Osteocyte (in vitro differentiated cells): ENCODE measurements at regions not wholly inside any gene's neighbourhood (a gene's known extent, or its start where the extent isn't known, plus 50 kb on each side); places are given as distances from the start of the nearest gene placed in this dataset.

Experiments
- DNase-seq: peaks from one replicate; pipeline ENCODE4 v3.0.0; 2021; ENCODE audit warnings: mixed read lengths; ENCODE audit not compliant: unreplicated experiment; ENCODE audit errors: extremely low spot score
- H3K27ac Mint-ChIP-seq: one replicate; pipeline ENCODE4 v1.8.0; 2021; ENCODE audit warnings: mild to moderate bottlenecking, mixed read lengths; ENCODE audit not compliant: unreplicated experiment
- H3K27me3 Mint-ChIP-seq: one replicate; pipeline ENCODE4 v1.8.0; 2021; ENCODE audit warnings: mixed read lengths; ENCODE audit not compliant: unreplicated experiment
- H3K36me3 Mint-ChIP-seq: one replicate; pipeline ENCODE4 v1.8.0; 2021; ENCODE audit warnings: mixed read lengths; ENCODE audit not compliant: unreplicated experiment
- H3K4me1 Mint-ChIP-seq: one replicate; pipeline ENCODE4 v1.8.0; 2021; ENCODE audit warnings: mixed read lengths; ENCODE audit not compliant: unreplicated experiment
- H3K4me3 Mint-ChIP-seq: one replicate; pipeline ENCODE4 v1.8.0; 2021; ENCODE audit warnings: mild to moderate bottlenecking, moderate library complexity, mixed read lengths; ENCODE audit not compliant: unreplicated experiment
- H3K9me3 Mint-ChIP-seq: one replicate; pipeline ENCODE4 v1.8.0; 2021; ENCODE audit warnings: mixed read lengths; ENCODE audit not compliant: unreplicated experiment
- TF ChIP-seq, protein P1 (sequence below): fragments of 200-600 bp; sonication (generic); IDR thresholded peaks from 2 replicates; pipeline ENCODE4 v1.5.0; 2021; ENCODE audit warnings: antibody characterized with exemption, mild to moderate bottlenecking, moderate library complexity

DNA sequence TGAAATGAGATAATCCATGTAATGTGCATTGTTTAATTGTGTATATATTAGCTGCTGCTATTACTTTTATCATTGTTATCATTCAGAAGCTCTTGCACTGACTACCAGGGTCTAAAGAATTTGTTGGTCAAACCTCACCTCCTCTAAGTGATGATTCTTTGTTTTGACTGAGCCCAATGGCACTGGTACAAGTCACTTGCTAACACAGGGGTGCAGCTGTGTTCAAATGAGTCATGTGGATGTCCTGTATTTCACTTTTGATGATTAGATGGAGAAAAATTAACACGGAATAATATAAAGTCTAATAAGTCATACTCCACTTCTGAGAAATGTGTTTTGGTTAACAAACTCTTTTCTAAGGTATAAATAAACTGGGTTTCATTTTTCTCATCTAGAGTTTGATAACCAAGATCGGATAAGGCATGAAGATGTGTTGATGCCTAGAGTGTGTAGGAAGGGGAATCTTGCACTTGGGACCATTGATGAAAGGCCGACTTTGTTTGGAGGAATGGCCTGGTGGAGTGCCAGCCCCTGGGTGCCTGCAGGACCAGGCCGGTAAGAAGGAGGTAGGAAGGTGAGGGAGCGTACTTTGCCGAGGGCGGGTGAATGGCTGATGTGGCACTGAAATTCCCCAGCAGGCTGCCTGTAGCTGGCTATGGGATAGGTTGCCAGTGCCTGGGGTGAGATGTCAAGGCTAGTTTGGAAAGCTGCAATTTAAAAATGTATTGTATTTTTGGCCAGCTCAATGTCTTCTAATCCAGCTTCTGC, 244.7 kb upstream of the ZPLD1 start:
- Mint-ChIP-seq H3K27me3 (no peaks in the 10 kb centered on the region), H3K4me3 (no peak overlapping the region), H3K36me3 (no peaks in the 10 kb centered on the region), H3K4me1 (peaks cover 4% of the 10 kb centered on the region), H3K9me3 (no peaks in the 10 kb centered on the region), H3K27ac (no peak overlapping the region)
- TF ChIP-seq, protein P1, sequence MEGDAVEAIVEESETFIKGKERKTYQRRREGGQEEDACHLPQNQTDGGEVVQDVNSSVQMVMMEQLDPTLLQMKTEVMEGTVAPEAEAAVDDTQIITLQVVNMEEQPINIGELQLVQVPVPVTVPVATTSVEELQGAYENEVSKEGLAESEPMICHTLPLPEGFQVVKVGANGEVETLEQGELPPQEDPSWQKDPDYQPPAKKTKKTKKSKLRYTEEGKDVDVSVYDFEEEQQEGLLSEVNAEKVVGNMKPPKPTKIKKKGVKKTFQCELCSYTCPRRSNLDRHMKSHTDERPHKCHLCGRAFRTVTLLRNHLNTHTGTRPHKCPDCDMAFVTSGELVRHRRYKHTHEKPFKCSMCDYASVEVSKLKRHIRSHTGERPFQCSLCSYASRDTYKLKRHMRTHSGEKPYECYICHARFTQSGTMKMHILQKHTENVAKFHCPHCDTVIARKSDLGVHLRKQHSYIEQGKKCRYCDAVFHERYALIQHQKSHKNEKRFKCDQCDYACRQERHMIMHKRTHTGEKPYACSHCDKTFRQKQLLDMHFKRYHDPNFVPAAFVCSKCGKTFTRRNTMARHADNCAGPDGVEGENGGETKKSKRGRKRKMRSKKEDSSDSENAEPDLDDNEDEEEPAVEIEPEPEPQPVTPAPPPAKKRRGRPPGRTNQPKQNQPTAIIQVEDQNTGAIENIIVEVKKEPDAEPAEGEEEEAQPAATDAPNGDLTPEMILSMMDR, result no peak
- DNase-seq, result no peak

DNA sequence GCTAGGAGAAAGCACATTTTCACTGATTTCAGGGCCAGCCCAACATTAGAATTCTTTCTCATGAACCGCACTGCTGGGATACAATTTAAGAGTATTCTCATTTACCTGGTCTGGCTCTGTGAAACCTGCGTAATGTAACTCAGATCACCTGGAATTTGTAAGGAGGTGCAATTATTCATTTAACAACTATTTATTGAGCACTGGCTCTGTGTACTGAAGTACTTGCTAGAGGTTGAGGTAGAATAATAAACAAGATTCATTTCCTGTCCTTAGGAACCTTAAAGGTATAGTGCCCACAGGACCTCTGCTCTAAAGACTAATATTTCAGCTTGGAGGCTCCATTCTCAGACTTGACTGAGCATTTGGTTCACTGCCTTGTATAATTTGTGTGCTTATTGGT, 242.2 kb upstream of the ZPLD1 start:
- Mint-ChIP-seq H3K27ac (no peak overlapping the region), H3K36me3 (no peaks in the 10 kb centered on the region), H3K4me1 (peaks cover 7% of the 10 kb centered on the region), H3K9me3 (no peaks in the 10 kb centered on the region), H3K27me3 (no peaks in the 10 kb centered on the region), H3K4me3 (no peak overlapping the region)
- TF ChIP-seq, protein P1, result no peak
- DNase-seq, result no peak

DNA sequence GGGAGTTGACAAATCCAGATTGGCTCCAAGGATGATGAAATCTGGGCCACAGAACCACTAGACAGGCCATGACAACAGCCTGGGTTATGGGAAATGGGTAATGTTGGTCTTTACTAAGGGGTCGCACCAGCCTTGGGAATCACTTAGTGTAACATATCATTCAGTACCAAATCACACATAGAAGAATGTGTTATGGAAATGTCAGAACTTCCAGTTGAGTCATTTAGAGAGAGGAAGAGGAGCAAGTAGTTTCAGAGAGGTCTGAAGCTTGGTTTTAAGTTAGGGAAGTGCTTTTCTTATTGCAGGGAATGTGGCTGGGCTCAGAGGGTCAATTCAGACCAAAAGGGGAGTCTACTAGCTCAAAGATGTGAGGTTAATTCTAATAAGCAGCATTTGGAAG, 241.6 kb upstream of the ZPLD1 start:
- H3K9me3 Mint-ChIP-seq, result no peaks in the 10 kb centered on the region
- TF ChIP-seq, protein P1, result no peak
- H3K4me3 Mint-ChIP-seq, result no peak overlapping the region
- peaks cover 7% of the 10 kb centered on the region for H3K4me1 Mint-ChIP-seq
- no peaks in the 10 kb centered on the region for H3K36me3 Mint-ChIP-seq
- no peaks in the 10 kb centered on the region for H3K27me3 Mint-ChIP-seq
- H3K27ac Mint-ChIP-seq, result no peak overlapping the region
- DNase-seq, result no peak

DNA sequence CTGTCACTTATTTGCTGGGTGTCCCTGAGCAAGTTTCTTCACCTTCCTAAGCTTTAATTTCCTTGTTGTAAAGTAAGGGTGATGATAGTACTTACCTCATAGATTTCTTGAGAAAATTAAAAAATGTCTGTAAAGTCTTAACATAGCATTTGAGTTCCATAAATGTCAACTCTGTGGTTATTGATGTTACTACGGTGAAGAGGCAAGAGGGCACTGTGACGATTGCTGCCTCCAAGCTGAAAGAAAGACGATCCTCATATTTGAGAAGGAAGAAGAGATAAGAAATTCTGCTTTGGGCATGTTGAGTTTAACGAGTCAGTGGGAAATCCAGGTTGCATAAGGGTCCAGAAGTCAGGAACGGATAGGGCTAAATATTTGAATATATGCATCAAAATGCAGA, 240.8 kb upstream of the ZPLD1 start:
- no peak overlapping the region for H3K4me3 Mint-ChIP-seq
- TF ChIP-seq, protein P1, result no peak
- no peaks in the 10 kb centered on the region for H3K27me3 Mint-ChIP-seq
- DNase-seq, result no peak
- peaks cover 7% of the 10 kb centered on the region for H3K4me1 Mint-ChIP-seq
- H3K9me3 Mint-ChIP-seq, result no peaks in the 10 kb centered on the region
- H3K36me3 Mint-ChIP-seq, result no peaks in the 10 kb centered on the region
- H3K27ac Mint-ChIP-seq, result no peak overlapping the region

DNA sequence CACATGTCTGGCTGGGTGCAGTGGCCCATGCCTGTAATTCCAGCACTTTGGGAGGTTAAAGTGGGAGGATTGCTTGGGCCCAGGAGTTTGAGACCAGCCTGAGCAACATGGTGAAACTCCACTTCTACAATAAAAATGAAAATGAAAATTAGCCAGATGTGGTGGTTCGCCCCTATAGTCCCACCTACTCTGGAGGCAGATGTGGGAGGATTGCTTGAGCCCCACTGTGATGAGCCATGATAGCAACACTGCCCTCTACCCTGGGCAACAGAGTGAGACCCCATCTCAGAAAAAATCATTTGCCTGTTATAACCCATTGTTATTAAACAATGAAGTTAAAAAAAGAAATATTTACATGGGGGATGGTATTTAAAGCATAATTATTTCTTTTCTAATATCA, 240.1 kb upstream of the ZPLD1 start:
- no peaks in the 10 kb centered on the region for H3K9me3 Mint-ChIP-seq
- H3K27ac Mint-ChIP-seq, result no peak overlapping the region
- peaks cover 7% of the 10 kb centered on the region for H3K4me1 Mint-ChIP-seq
- no peaks in the 10 kb centered on the region for H3K27me3 Mint-ChIP-seq
- TF ChIP-seq, protein P1, result no peak
- H3K4me3 Mint-ChIP-seq, result no peak overlapping the region
- no peak for DNase-seq
- H3K36me3 Mint-ChIP-seq, result no peaks in the 10 kb centered on the region
